ENCODE measurements at regions not wholly inside any gene's neighbourhood (a gene's known extent, or its start where the extent isn't known, plus 50 kb on each side); places are given as distances from the start of the nearest gene placed in this dataset.

DNA sequence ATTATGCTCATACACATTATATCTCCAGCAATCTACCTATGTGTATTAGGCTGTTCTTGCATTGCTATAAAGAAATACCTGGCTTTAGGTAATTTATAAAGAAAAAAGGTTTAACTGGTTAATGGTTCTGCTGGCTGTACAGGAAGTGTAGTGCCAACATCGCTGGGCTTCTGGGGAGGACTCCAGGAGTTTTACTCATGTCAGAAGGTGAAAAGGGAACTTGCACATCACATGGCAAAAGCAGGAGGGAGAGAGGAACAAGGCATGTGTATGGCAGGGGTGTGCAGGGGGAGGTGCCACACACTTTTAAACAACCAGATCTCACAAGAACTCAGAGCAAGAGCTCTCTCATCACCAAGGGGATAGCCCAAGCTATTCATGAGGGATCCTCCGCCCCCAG lies 715.4 kb upstream of the ZEB2 start:
- TF ChIP-seq, protein P1, sequence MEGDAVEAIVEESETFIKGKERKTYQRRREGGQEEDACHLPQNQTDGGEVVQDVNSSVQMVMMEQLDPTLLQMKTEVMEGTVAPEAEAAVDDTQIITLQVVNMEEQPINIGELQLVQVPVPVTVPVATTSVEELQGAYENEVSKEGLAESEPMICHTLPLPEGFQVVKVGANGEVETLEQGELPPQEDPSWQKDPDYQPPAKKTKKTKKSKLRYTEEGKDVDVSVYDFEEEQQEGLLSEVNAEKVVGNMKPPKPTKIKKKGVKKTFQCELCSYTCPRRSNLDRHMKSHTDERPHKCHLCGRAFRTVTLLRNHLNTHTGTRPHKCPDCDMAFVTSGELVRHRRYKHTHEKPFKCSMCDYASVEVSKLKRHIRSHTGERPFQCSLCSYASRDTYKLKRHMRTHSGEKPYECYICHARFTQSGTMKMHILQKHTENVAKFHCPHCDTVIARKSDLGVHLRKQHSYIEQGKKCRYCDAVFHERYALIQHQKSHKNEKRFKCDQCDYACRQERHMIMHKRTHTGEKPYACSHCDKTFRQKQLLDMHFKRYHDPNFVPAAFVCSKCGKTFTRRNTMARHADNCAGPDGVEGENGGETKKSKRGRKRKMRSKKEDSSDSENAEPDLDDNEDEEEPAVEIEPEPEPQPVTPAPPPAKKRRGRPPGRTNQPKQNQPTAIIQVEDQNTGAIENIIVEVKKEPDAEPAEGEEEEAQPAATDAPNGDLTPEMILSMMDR (IDR thresholded peaks at IDR 0.05; ENCODE audit: extremely low read depth, insufficient read depth, missing control alignments), result no peak
- in situ Hi-C loops (cut with MboI; ENCODE audit: low pct_unique_long_range_greater_than_20kb, low sequenced_read_pairs, unreplicated experiment), result no loop called here
- no peak for DNase-seq (ENCODE audit: low spot score)

DNA sequence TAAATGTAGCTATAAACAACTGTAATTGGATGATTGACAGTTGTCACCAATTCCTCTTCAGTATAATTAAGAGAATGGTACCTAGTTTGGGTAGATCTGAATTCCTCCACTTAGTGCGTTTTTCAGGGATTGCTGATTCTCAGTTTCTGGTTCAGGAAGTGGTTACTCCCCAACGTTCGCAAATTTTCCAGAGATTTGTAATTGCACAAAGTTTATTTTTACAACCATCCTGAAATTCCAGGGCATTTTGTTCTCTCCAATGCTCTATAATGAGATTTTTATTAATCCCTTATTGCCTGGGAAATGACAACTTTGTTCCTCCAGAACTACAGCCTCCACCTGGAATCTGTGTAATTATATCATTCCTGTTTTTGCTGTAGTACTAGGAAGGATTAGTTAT lies 710.6 kb upstream of the ZEB2 start:
- TF ChIP-seq, protein P1 (IDR thresholded peaks at IDR 0.05; ENCODE audit: extremely low read depth, insufficient read depth, missing control alignments), result no peak
- in situ Hi-C loops (cut with MboI; ENCODE audit: low pct_unique_long_range_greater_than_20kb, low sequenced_read_pairs, unreplicated experiment), result no loop called here
- DNase-seq (ENCODE audit: low spot score), result no peak

DNA sequence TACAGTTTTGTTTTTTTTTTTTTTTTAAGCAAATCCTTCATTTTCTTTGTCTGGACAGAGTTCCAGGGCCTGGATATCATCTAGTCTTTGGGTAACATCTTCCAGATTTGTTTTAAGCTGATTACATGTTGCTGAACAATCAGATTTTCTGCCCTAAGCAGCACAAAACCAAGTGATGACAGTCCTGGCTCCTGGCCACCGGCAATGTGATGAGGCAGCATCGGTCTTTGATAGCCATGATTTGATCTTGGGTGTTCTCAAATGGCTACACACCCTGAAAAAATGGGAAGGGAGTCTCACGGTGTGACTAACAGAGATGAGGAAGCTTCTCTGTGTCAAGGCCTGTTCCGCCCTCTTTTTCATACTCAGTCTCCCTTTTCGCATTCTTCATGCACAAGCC lies 708.6 kb upstream of the ZEB2 start:
- TF ChIP-seq, protein P1 (IDR thresholded peaks at IDR 0.05; ENCODE audit: extremely low read depth, insufficient read depth, missing control alignments), result no peak
- in situ Hi-C loops (cut with MboI; ENCODE audit: low pct_unique_long_range_greater_than_20kb, low sequenced_read_pairs, unreplicated experiment), result no loop called here
- DNase-seq (ENCODE audit: low spot score), result no peak

DNA sequence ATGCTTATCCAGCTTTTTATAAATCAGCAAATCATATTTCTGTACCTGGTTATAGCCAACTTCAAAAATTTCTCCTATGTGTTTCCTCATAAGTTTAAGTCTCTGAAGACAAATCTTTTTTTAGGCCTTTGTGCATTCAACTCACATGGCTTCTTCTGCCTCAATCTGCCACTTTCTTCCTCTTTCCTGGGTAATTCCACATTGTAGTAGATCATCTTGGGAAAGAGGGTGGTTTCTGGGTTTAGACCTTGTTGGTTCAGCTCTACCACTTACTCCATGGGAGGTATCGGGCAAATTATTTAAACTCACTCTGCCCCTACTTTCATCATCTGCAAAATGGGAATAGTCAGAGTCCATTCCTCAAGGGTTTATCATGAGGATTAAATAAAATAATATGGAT lies 707.0 kb upstream of the ZEB2 start:
- DNase-seq (ENCODE audit: low spot score), result no peak
- TF ChIP-seq, protein P1 (IDR thresholded peaks at IDR 0.05; ENCODE audit: extremely low read depth, insufficient read depth, missing control alignments), result no peak
- in situ Hi-C loops (cut with MboI; ENCODE audit: low pct_unique_long_range_greater_than_20kb, low sequenced_read_pairs, unreplicated experiment), result no loop called here

DNA sequence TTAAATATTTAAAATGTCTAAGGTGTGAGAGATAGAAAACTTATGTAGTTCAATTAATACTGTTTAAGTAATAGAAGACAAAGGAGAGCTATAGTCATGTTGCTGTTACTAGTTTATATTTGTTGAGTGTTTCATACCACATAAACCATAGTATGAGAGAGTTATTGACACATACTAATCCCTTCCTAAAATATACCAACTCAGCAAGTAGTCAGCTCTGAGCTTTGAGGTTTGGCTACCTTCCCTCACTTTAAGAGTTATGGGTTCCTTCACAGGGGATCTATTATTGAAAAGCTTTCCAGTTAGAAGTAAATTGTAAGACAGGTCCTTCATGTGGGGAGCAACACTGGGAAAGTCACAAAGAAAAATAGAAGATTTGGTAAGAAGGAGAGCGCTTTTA lies 701.6 kb upstream of the ZEB2 start:
- in situ Hi-C loops (cut with MboI; ENCODE audit: low pct_unique_long_range_greater_than_20kb, low sequenced_read_pairs, unreplicated experiment), result no loop called here
- TF ChIP-seq, protein P1 (IDR thresholded peaks at IDR 0.05; ENCODE audit: extremely low read depth, insufficient read depth, missing control alignments), result no peak
- DNase-seq (ENCODE audit: low spot score), result no peak

DNA sequence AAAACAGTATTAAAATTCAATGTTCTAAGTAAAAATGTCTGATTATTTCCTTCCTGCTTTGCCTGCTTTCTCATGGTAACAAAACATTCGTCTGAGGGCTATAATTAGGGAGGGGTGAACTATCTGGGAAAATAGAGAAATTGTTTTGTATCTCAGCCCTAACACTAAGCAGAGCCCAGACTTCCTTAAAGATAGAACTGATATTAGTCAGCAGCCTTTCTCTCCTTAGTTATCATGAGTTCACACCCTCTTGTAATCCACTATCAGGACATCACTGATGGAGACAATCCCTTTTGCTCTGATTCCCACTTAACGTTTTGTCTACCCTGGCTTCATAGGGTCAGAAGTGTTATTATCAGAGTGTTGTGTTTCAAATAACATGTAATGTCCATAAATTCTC lies 701.1 kb upstream of the ZEB2 start:
- TF ChIP-seq, protein P1 (IDR thresholded peaks at IDR 0.05; ENCODE audit: extremely low read depth, insufficient read depth, missing control alignments), result no peak
- in situ Hi-C loops (cut with MboI; ENCODE audit: low pct_unique_long_range_greater_than_20kb, low sequenced_read_pairs, unreplicated experiment), result no loop called here
- no peak for DNase-seq (ENCODE audit: low spot score)

DNA sequence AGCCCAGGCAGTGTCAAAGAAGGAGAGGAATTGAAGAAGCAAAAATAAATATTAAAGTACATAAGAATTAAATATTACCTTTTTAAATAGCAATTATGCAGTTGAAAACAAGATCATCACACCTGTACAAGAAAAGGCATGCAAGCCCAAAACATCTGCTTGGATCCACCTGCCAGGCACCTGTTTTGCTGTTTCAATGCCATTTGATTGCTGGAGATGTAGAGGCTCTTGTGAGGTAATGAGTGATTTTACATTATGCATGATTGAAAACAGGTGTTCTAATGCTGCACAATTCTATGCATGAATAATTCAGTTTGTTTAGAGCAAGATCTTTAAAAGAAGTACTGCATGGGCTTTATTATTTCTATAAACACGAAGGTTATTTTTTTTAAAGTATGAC lies 700.6 kb upstream of the ZEB2 start:
- in situ Hi-C loops (cut with MboI; ENCODE audit: low pct_unique_long_range_greater_than_20kb, low sequenced_read_pairs, unreplicated experiment), result no loop called here
- TF ChIP-seq, protein P1 (IDR thresholded peaks at IDR 0.05; ENCODE audit: extremely low read depth, insufficient read depth, missing control alignments), result no peak
- no peak for DNase-seq (ENCODE audit: low spot score)

All from GM13977 (cell line).